ENCODE measurements at regions not wholly inside any gene's neighbourhood (a gene's known extent, or its start where the extent isn't known, plus 50 kb on each side); places are given as distances from the start of the nearest gene placed in this dataset.

- no peak overlapping the region for H3K4me2 ChIP-seq (ENCODE audit: low read length)
- no peak overlapping the region for H3K9ac ChIP-seq (ENCODE audit: low read depth, low read length)
- H3K4me3 ChIP-seq (ENCODE audit: low read length), result no peak overlapping the region
- H3K9me3 ChIP-seq (replicated peaks; ENCODE audit: low read length), result no peaks in the 10 kb centered on the region
- no peaks in the 10 kb centered on the region for H3K27me3 ChIP-seq (ENCODE audit: control insufficient read depth, insufficient read depth, low read length)
- H3K4me1 ChIP-seq (ENCODE audit: control insufficient read depth, insufficient read depth, low read length), result peaks cover under 1% of the 10 kb centered on the region
- no peaks in the 10 kb centered on the region for H3K36me3 ChIP-seq (ENCODE audit: insufficient read depth, low read length)
These were observed 591.3 kb upstream of the SYT4 start for GRCh38 chr18:43868497-43868995.

DNA sequence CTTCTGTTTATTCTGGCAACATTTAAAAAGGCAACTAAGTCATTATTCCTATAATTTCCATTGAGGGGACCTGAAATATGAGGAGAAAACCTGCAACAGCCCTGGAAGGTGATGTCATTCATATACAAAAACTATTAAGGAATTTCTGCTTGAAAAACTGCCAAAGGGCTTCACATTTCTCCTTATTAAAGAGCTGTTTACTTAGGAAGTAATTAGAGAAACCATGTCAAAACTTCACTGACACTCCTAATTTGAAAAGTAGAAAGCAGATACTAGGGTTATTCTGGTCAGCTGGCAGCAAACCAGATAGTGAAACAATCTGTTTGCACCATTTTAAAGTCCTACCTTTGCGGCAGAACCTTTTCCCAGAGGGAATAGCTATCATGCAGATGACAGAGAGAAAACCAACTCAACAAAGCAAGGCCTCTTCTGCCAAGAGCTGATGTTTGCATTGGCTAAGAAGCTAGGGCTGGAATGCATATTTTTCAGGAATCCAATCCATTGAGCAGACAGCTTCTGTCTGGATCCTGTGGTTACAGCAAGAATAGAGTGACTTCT, 592.2 kb upstream of the SYT4 start:
- Histone ChIP-seq H3K4me2 (ENCODE audit: low read length) (no peak overlapping the region), H3K4me1 (ENCODE audit: control insufficient read depth, insufficient read depth, low read length) (no peaks in the 10 kb centered on the region), H3K4me3 (ENCODE audit: low read length) (no peak overlapping the region), H3K27me3 (ENCODE audit: control insufficient read depth, insufficient read depth, low read length) (no peaks in the 10 kb centered on the region), H3K9me3 (replicated peaks; ENCODE audit: low read length) (no peaks in the 10 kb centered on the region), H3K36me3 (ENCODE audit: insufficient read depth, low read length) (no peaks in the 10 kb centered on the region), H3K9ac (ENCODE audit: low read depth, low read length) (no peak overlapping the region)

GRCh38 chr18:43870626-43871025, 593.3 kb upstream of the SYT4 start:
- H3K4me1 ChIP-seq (ENCODE audit: control insufficient read depth, insufficient read depth, low read length), result no peaks in the 10 kb centered on the region
- H3K27me3 ChIP-seq (ENCODE audit: control insufficient read depth, insufficient read depth, low read length), result no peaks in the 10 kb centered on the region
- H3K36me3 ChIP-seq (ENCODE audit: insufficient read depth, low read length), result no peaks in the 10 kb centered on the region
- H3K9me3 ChIP-seq (replicated peaks; ENCODE audit: low read length), result no peaks in the 10 kb centered on the region
- H3K4me2 ChIP-seq (ENCODE audit: low read length), result no peak overlapping the region
- no peak overlapping the region for H3K9ac ChIP-seq (ENCODE audit: low read depth, low read length)
- H3K4me3 ChIP-seq (ENCODE audit: low read length), result no peak overlapping the region

- Histone ChIP-seq H3K9me3 (replicated peaks; ENCODE audit: low read length) (no peaks in the 10 kb centered on the region), H3K4me1 (ENCODE audit: control insufficient read depth, insufficient read depth, low read length) (no peaks in the 10 kb centered on the region), H3K4me3 (ENCODE audit: low read length) (no peak overlapping the region), H3K4me2 (ENCODE audit: low read length) (no peak overlapping the region), H3K36me3 (ENCODE audit: insufficient read depth, low read length) (no peaks in the 10 kb centered on the region), H3K9ac (ENCODE audit: low read depth, low read length) (no peak overlapping the region), H3K27me3 (ENCODE audit: control insufficient read depth, insufficient read depth, low read length) (no peaks in the 10 kb centered on the region)
These were observed 598.2 kb upstream of the SYT4 start for GRCh38 chr18:43875511-43875910.

GRCh38 chr18:43876286-43876685, 599.0 kb upstream of the SYT4 start:
- no peaks in the 10 kb centered on the region for H3K27me3 ChIP-seq (ENCODE audit: control insufficient read depth, insufficient read depth, low read length)
- no peaks in the 10 kb centered on the region for H3K36me3 ChIP-seq (ENCODE audit: insufficient read depth, low read length)
- no peak overlapping the region for H3K9ac ChIP-seq (ENCODE audit: low read depth, low read length)
- H3K4me3 ChIP-seq (ENCODE audit: low read length), result no peak overlapping the region
- H3K9me3 ChIP-seq (replicated peaks; ENCODE audit: low read length), result no peaks in the 10 kb centered on the region
- H3K4me2 ChIP-seq (ENCODE audit: low read length), result no peak overlapping the region
- H3K4me1 ChIP-seq (ENCODE audit: control insufficient read depth, insufficient read depth, low read length), result no peaks in the 10 kb centered on the region

GRCh38 chr18:43876748-43877147, 599.5 kb upstream of the SYT4 start:
- H3K4me2 ChIP-seq (ENCODE audit: low read length), result no peak overlapping the region
- H3K4me3 ChIP-seq (ENCODE audit: low read length), result no peak overlapping the region
- H3K27me3 ChIP-seq (ENCODE audit: control insufficient read depth, insufficient read depth, low read length), result no peaks in the 10 kb centered on the region
- no peaks in the 10 kb centered on the region for H3K9me3 ChIP-seq (replicated peaks; ENCODE audit: low read length)
- no peaks in the 10 kb centered on the region for H3K4me1 ChIP-seq (ENCODE audit: control insufficient read depth, insufficient read depth, low read length)
- H3K36me3 ChIP-seq (ENCODE audit: insufficient read depth, low read length), result no peaks in the 10 kb centered on the region
- H3K9ac ChIP-seq (ENCODE audit: low read depth, low read length), result no peak overlapping the region

DNA sequence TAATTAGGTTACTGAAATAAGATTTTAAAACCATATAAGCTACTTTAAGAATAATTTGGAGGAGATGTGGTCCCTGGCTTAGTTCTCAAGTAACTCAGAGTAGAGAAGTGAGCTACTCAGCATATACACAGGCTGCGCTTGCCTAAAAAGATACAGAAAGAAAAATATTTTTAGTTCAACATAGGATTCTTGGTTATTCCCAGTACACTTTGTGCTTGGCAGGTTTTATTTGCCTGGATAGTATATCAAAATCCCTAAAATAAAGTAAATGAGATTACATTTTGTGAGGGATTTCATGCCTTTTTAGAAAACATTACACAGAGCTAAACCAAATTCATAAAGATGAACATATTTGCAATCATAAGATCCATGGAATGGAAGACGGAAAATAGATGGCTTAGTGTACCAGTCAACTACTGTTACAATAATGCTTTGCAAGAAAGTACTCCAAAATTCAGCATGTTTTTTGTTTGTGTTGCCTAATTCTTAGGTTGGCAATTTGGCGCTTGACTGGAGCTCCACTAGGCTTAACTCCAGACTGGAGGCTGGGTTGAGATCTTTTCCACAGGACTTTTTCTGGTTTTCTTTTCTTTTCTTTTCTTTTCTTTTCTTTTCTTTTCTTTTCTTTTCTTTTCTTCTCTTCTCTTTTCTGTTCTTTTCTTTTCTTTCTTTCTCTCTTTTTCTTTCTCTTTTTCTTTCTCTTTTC, 600.5 kb upstream of the SYT4 start:
- Histone ChIP-seq H3K4me3 (ENCODE audit: low read length) (no peak overlapping the region), H3K27me3 (ENCODE audit: control insufficient read depth, insufficient read depth, low read length) (no peaks in the 10 kb centered on the region), H3K9me3 (replicated peaks; ENCODE audit: low read length) (no peaks in the 10 kb centered on the region), H3K4me1 (ENCODE audit: control insufficient read depth, insufficient read depth, low read length) (no peaks in the 10 kb centered on the region), H3K36me3 (ENCODE audit: insufficient read depth, low read length) (no peaks in the 10 kb centered on the region), H3K9ac (ENCODE audit: low read depth, low read length) (no peak overlapping the region), H3K4me2 (ENCODE audit: low read length) (no peak overlapping the region)

GRCh38 chr18:43879415-43879814, 602.1 kb upstream of the SYT4 start:
- Histone ChIP-seq H3K9me3 (replicated peaks; ENCODE audit: low read length) (no peaks in the 10 kb centered on the region), H3K27me3 (ENCODE audit: control insufficient read depth, insufficient read depth, low read length) (no peaks in the 10 kb centered on the region), H3K4me1 (ENCODE audit: control insufficient read depth, insufficient read depth, low read length) (no peaks in the 10 kb centered on the region), H3K4me2 (ENCODE audit: low read length) (no peak overlapping the region), H3K9ac (ENCODE audit: low read depth, low read length) (no peak overlapping the region), H3K4me3 (ENCODE audit: low read length) (no peak overlapping the region), H3K36me3 (ENCODE audit: insufficient read depth, low read length) (no peaks in the 10 kb centered on the region)

DNA sequence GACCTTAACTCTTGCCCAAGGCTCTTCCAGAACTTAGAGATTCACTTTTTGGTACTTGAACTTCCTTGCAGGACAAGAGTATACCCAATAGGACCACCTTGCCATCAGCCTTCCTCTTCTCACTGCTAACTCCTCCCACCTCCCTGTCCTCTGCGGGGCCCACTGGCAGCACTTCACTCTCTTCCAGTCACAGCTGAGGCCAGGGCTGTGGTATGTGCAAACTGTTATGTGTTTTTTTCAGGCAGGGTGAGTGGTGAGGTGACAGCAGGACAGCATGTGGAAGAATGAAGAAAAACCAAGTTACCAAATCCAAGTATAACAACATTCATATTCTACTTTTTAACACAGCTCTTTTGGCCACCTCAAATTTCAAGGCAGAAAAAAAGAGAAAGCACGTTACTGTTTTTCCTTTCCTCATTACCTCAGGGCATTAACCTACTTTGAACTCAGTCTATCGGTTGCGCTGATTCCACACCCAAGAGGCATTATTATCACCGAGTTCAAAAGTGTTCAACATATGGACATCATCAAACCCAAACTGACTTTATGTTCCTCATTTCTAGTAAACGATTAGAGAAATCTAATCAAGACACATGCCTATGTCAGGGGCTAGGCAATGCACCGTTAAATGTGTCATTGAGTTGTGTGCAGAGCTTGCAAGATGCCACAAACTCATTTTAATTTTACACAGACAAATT, 605.2 kb upstream of the SYT4 start:
- H3K4me2 ChIP-seq (ENCODE audit: low read length), result no peak overlapping the region
- H3K4me3 ChIP-seq (ENCODE audit: low read length), result no peak overlapping the region
- no peaks in the 10 kb centered on the region for H3K27me3 ChIP-seq (ENCODE audit: control insufficient read depth, insufficient read depth, low read length)
- H3K4me1 ChIP-seq (ENCODE audit: control insufficient read depth, insufficient read depth, low read length), result no peaks in the 10 kb centered on the region
- H3K36me3 ChIP-seq (ENCODE audit: insufficient read depth, low read length), result no peaks in the 10 kb centered on the region
- no peaks in the 10 kb centered on the region for H3K9me3 ChIP-seq (replicated peaks; ENCODE audit: low read length)
- no peak overlapping the region for H3K9ac ChIP-seq (ENCODE audit: low read depth, low read length)

DNA sequence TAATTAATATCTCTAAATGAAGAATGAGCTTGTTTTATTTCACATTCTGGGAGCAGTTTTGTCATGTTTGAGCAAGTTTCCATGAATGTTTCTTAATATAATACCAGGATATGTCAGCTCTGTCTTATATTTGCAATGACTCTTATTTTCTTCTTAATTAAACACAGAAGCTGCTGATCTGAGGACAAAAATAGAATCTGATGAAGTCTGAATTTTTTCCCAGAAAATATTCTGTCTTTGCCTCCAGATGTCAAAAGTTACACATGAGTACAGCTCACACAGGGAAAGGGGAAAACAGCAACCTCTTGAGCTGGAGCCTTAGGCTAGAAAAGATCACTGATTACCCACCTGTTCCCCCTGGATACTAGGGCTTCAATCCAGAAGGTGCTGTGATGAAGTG, 606.6 kb upstream of the SYT4 start:
- Histone ChIP-seq H3K27me3 (ENCODE audit: control insufficient read depth, insufficient read depth, low read length) (no peaks in the 10 kb centered on the region), H3K4me1 (ENCODE audit: control insufficient read depth, insufficient read depth, low read length) (no peaks in the 10 kb centered on the region), H3K9ac (ENCODE audit: low read depth, low read length) (no peak overlapping the region), H3K4me2 (ENCODE audit: low read length) (no peak overlapping the region), H3K9me3 (replicated peaks; ENCODE audit: low read length) (no peaks in the 10 kb centered on the region), H3K36me3 (ENCODE audit: insufficient read depth, low read length) (no peaks in the 10 kb centered on the region), H3K4me3 (ENCODE audit: low read length) (no peak overlapping the region)

GRCh38 chr18:43886341-43886740, 609.1 kb upstream of the SYT4 start:
- no peak overlapping the region for H3K4me3 ChIP-seq (ENCODE audit: low read length)
- no peak overlapping the region for H3K4me2 ChIP-seq (ENCODE audit: low read length)
- no peak overlapping the region for H3K9ac ChIP-seq (ENCODE audit: low read depth, low read length)
- no peaks in the 10 kb centered on the region for H3K4me1 ChIP-seq (ENCODE audit: control insufficient read depth, insufficient read depth, low read length)
- H3K27me3 ChIP-seq (ENCODE audit: control insufficient read depth, insufficient read depth, low read length), result no peaks in the 10 kb centered on the region
- no peaks in the 10 kb centered on the region for H3K36me3 ChIP-seq (ENCODE audit: insufficient read depth, low read length)
- H3K9me3 ChIP-seq (replicated peaks; ENCODE audit: low read length), result no peaks in the 10 kb centered on the region
